ENCODE measurements at regions not wholly inside any gene's neighbourhood (a gene's known extent, or its start where the extent isn't known, plus 50 kb on each side); places are given as distances from the start of the nearest gene placed in this dataset.

GRCh38 chr16:48487287-48487686 is 102.1 kb upstream of the SIAH1 start:
- no peak for DNase-seq (ENCODE audit: low read depth)

GRCh38 chr16:48481772-48482171 is 96.6 kb upstream of the SIAH1 start:
- DNase-seq (ENCODE audit: low read depth), result no peak

- DNase-seq (ENCODE audit: low read depth), result no peak
Measured at GRCh38 chr16:48481211-48481610, 96.0 kb upstream of the SIAH1 start.

- no peak for DNase-seq (ENCODE audit: low read depth)
Measured at GRCh38 chr16:48479955-48480354, 94.7 kb upstream of the SIAH1 start.

- no peak for DNase-seq (ENCODE audit: low read depth)
Measured at GRCh38 chr16:48479329-48479728, 94.1 kb upstream of the SIAH1 start.

- DNase-seq (ENCODE audit: low read depth), result no peak
Measured at GRCh38 chr16:48478393-48478792, 93.2 kb upstream of the SIAH1 start.

GRCh38 chr16:48471435-48471834 is 86.2 kb upstream of the SIAH1 start:
- no peak for DNase-seq (ENCODE audit: low read depth)

- no peak for DNase-seq (ENCODE audit: low read depth)
Measured at GRCh38 chr16:48462106-48462740, 77.0 kb upstream of the SIAH1 start.

- no peak for DNase-seq (ENCODE audit: low read depth)
Measured at GRCh38 chr16:48459167-48459566, 74.0 kb upstream of the SIAH1 start.

- DNase-seq (ENCODE audit: low read depth), result no peak
Measured at GRCh38 chr16:48454051-48454450, 68.8 kb upstream of the SIAH1 start.

GRCh38 chr16:48452991-48453760 is 68.0 kb upstream of the SIAH1 start:
- DNase-seq (ENCODE audit: low read depth), result no peak

- no peak for DNase-seq (ENCODE audit: low read depth)
Measured at GRCh38 chr16:48451323-48451722, 66.1 kb upstream of the SIAH1 start.

- no peak for DNase-seq (ENCODE audit: low read depth)
Measured at GRCh38 chr16:48450367-48450766, 65.2 kb upstream of the SIAH1 start.

- no peak for DNase-seq (ENCODE audit: low read depth)
Measured at GRCh38 chr16:48448841-48449481, 63.7 kb upstream of the SIAH1 start.

GRCh38 chr16:48447940-48448536 is 62.8 kb upstream of the SIAH1 start:
- DNase-seq (ENCODE audit: low read depth), result no peak

- DNase-seq (ENCODE audit: low read depth), result no peak
Measured at GRCh38 chr16:48447428-48447827, 62.2 kb upstream of the SIAH1 start.

- DNase-seq (ENCODE audit: low read depth), result no peak
Measured at GRCh38 chr16:48446534-48446920, 61.3 kb upstream of the SIAH1 start.

- no peak for DNase-seq (ENCODE audit: low read depth)
Measured at GRCh38 chr16:48445782-48446533, 60.7 kb upstream of the SIAH1 start.

GRCh38 chr16:48444574-48444973 is 59.4 kb upstream of the SIAH1 start:
- DNase-seq (ENCODE audit: low read depth), result peak; percentile 48

GRCh38 chr16:48442379-48442778 is 57.2 kb upstream of the SIAH1 start:
- no peak for DNase-seq (ENCODE audit: low read depth)

GRCh38 chr16:48441863-48442279 is 56.7 kb upstream of the SIAH1 start:
- DNase-seq (ENCODE audit: low read depth), result no peak

- DNase-seq (ENCODE audit: low read depth), result no peak
Measured at GRCh38 chr16:48441106-48441505, 55.9 kb upstream of the SIAH1 start.

All from HS-5 (cell line).